Superior temporal gyrus (tissue), 1 donor: ENCODE measurements at regions not wholly inside any gene's neighbourhood (a gene's known extent, or its start where the extent isn't known, plus 50 kb on each side); places are given as distances from the start of the nearest gene placed in this dataset.

ENCODE experiments used
- DNase-seq: peaks from one replicate; pipeline ENCODE4 v3.0.0-alpha.2; 2016; ENCODE audit errors: extremely low spot score

GRCh38 chr10:62625484-62625883, 179.0 kb upstream of the ADO start:
- DNase-seq: no peak

- no peak for DNase-seq
Measured at GRCh38 chr10:62626079-62626478, 178.4 kb upstream of the ADO start.

DNA sequence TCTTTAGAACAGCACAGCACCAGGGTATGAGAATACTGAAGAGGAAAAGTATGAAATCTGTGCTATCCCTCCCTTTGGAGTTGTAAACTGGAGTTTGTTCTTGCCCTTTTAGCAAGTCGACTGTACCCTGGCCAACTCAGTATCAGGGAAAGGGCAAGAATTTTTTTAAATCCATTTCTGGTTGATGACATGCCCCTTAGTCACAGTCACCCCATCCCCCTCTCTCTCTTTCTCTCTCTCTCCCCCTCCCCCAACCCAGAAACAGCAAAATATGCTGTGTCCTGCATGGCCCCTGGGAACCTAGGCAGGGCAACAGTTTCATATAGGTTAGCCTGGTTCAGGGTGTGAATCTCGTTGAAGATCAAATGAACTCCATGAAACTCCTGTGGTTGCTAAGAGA, 177.7 kb upstream of the ADO start:
- DNase-seq: no peak

GRCh38 chr10:62627983-62628382, 176.5 kb upstream of the ADO start:
- no peak for DNase-seq

DNA sequence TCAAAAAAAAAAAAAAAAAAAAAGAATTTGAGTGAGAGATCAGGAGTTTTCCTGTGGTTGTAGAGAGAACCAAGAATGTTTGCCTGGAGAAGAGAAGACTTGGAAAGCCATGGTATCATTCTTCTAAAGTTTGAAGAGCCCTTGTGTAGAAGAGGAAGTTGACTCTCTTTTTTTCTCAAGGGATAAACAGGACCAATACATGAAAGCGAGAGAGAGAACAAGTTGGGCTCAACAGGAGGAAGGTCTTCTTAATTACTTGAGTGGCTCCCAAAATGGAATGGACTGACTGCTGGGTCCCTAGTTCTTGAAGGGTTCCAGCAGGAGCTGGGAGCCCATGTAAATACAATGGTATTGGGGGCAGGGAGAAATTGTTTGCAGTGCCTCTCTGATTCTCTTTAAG, 173.3 kb upstream of the ADO start:
- DNase-seq: no peak

GRCh38 chr10:62632071-62632809, 172.3 kb upstream of the ADO start:
- no peak for DNase-seq

- DNase-seq: no peak
Measured at GRCh38 chr10:62633976-62634375, 170.5 kb upstream of the ADO start.

DNA sequence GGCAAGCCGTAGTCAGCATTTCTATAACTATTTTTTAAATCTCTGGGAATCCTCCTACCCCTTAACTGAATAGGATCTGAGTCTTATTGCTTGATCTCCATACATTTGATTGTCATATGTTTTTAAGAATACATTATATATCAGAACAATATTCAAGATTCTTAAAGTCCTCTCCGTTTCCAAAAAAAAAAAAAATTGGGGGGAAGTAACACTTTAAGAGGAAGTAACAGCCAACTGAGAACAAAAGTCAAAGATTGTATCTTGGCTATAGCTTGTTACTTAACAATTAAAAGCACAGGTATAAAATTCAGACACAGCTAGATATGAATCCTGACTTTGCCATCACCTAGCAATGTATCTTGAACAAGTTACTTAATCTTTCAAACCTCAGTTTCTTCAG, 169.9 kb upstream of the ADO start:
- DNase-seq: no peak

- DNase-seq: no peak
Measured at GRCh38 chr10:62635127-62635526, 169.4 kb upstream of the ADO start.

GRCh38 chr10:62636825-62637248, 167.7 kb upstream of the ADO start:
- no peak for DNase-seq

DNA sequence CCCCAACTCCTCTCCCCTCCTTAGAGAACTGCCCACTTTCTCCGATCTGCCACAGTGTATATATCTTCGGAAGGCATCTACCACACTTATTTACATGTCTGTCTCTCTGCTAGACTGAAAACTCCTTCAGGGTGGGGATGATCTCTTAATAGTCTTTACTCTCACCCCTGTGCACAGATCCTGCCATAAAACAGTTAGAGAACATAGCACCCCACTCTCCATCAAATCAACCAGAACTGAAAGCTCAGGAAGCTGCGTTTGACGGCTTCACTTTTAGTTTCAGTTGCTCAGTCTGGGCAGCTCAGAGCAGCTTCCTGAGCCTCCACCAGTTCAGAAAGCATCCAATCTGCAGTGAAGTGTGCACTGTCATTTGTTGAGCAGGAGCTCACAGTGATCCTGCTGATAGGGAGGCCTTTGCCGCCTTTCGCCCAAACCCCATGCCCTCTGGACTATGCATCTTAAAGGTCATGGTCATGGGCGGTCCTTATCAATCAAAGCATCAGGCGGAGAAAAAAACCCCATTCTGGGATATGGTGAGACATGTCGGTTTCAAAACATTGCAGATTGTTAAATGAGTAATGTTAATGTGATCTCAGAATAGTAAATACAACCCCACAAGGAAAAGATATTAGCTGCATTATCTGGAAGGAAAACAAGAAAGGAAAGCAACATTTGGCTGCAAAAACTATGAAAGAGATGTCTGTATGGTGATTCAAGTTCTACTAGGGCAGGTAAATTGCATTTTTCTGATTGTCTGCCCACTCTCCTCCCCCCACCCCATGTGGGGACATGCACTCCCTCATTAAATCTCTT, 167.1 kb upstream of the ADO start:
- DNase-seq: no peak

GRCh38 chr10:62638062-62638477, 166.4 kb upstream of the ADO start:
- DNase-seq: no peak

DNA sequence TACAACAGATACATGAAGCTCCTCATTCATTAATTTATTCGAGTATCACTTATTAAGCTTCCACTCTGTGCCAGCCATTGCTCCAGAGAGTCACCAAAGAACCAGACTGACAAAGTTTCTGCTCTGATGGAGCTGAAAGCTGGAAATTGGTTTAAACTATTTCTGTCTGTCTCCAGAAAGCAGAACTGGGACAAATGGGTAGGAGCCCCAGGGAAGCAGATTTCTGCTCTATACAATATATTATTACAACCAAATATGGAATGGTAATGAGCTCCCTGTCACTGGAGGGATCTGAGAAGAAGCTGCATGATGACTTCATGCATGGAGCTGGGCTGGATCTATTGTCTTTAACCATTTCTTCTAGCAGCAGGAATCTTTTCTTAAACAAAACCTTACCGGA, 165.4 kb upstream of the ADO start:
- DNase-seq: no peak

GRCh38 chr10:62640411-62640810, 164.1 kb upstream of the ADO start:
- no peak for DNase-seq

DNA sequence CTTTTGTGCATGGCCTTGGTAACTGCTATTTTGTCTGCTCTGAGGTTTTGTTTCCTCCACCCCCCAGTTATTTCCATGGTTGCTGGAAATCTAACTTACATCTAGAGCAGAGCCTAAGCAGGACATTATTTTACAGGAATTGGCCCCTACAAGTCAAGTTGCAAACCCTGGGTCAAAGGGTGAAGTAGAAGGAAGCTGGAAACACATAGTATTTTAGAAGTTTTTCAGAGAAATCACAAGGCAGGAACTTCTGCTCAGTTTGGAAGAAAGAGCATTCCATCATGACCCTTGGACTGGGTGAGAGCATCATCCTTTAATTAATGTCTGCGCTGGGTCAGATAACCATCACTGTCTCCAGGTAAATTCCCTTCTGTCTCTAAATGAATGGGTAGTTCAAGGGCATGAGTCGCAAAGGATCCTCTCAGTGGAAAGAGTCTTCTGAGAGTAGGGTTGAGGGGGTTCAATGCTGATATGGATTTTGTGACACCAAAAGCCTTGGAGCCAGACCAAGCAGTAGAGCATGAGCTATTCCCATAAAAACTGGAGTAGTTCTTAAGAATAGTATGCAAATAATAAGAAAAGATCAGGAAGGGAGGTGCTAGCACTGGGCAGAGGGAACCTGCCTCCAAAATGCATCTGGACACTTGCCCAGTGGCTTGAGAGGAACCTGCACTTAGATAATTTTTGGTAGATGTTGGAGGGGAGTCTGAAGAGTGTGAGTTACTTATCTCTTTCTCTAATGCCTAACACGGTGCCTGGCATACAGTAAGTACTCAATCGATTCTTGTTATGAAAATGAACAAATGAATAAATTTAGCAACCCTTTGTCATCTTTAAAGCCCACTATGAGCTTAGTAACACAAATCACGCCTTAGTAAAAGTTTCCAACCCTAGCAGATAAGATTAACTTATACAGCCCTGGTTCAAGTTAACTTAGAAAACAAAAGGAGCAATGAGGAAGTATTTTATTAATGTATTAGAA, 160.6 kb upstream of the ADO start:
- DNase-seq: no peak

- DNase-seq: no peak
Measured at GRCh38 chr10:62647375-62648092, 157.0 kb upstream of the ADO start.

GRCh38 chr10:62648921-62649320, 155.6 kb upstream of the ADO start:
- DNase-seq: no peak

DNA sequence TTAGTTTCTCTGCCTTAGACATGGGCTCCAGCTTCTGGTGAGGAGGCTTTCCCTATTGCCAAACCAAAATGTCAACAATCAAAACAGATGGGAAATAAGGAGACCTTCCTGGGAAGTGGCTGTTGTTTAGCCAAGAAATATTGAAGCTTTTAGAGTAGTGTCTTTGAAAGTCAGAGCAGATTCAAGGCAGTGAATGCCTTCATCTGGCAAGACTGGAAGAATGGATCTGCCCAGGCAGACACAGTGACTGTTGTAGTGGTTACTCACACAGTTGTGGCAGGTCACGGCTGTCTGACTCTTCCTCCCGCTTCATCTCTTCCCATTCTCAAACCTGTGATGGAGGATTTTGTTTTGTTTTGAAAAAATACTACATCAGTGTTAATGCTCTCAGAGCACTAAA, 154.1 kb upstream of the ADO start:
- no peak for DNase-seq

- DNase-seq: no peak
Measured at GRCh38 chr10:62651341-62651740, 153.2 kb upstream of the ADO start.

DNA sequence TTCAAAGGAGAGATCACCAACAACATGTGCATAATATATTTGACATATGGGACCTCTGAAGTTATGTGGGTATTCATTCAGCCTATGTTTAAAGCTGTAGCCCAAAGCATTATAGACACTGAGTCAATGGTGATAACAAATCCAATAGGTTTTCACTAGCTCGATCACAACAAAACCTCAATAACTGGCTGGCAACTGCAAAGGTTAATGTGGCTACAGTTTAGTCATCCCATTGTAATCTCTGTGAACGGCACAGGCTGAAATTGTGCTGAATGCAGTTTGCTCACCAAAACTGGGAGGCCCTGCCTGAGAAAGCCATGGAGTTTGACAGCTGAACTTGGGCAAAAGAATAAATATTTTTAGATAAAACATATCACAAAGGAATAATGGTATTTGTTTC, 152.4 kb upstream of the ADO start:
- DNase-seq: no peak

DNA sequence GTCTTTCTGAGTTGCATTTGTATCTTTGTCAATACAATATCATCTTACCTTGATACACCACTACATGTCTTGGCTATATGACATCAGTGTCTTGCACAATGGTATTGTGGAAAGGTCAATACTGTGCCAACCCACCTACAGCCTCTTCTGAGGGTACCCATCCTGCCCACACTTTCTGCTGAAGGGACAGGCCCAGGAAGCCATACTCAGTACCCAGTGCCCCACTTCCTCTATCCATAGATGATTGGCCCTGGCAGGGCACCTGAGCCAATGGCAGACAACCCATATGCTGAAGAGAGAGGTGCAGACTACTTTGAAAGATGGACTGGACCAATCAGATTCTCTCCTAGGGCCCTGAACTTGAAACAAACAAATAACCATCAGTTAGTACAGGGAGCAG, 152.0 kb upstream of the ADO start:
- DNase-seq: no peak
